ENCODE measurements at regions not wholly inside any gene's neighbourhood (a gene's known extent, or its start where the extent isn't known, plus 50 kb on each side); places are given as distances from the start of the nearest gene placed in this dataset.

DNA sequence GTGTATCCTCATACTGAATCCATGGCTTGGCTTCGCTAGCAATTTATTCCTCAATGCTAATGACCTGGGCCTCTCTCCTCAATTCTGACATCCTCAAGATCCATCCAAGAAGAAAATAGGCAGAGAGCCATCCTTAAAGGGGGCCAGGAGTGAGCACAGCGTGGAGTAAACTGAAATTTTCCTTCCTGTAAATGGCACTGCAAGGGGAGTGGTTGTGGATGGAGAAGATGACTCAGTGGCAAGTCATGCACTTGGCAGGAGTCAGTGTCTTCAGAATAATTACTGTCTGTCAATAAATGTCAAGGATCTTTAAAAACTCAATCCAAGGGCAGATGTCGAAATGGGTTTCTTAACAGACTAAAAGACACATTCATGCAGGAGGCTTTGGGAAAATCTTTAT is 88.0 kb upstream of the TMEM132C start:
- TF ChIP-seq, protein P1, sequence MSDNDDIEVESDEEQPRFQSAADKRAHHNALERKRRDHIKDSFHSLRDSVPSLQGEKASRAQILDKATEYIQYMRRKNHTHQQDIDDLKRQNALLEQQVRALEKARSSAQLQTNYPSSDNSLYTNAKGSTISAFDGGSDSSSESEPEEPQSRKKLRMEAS (IDR thresholded peaks at IDR 0.05; ENCODE audit: insufficient read depth, insufficient read length) = no peak
- TF ChIP-seq GATA2 (IDR thresholded peaks at IDR 0.05; ENCODE audit: insufficient read depth, insufficient read length, low read depth, low read length) (no peak), EZH2 (IDR thresholded peaks at IDR 0.05; ENCODE audit: borderline replicate concordance, low read depth, low read length, severe bottlenecking) (no peak), POLR2A (IDR thresholded peaks at IDR 0.05; ENCODE audit: low read depth, low read length) (no peak), POLR2AphosphoS5 (IDR thresholded peaks at IDR 0.05; ENCODE audit: insufficient read depth, low read depth, low read length) (no peak), MYC (IDR thresholded peaks at IDR 0.05; ENCODE audit: low read depth, low read length) (no peak), JUN (IDR thresholded peaks at IDR 0.05; ENCODE audit: borderline replicate concordance, insufficient read depth, insufficient read length, low read depth) (no peak), FOS (IDR thresholded peaks at IDR 0.05; ENCODE audit: borderline replicate concordance, insufficient read depth, low read length) (no peak)
- TF ChIP-seq, protein P2, sequence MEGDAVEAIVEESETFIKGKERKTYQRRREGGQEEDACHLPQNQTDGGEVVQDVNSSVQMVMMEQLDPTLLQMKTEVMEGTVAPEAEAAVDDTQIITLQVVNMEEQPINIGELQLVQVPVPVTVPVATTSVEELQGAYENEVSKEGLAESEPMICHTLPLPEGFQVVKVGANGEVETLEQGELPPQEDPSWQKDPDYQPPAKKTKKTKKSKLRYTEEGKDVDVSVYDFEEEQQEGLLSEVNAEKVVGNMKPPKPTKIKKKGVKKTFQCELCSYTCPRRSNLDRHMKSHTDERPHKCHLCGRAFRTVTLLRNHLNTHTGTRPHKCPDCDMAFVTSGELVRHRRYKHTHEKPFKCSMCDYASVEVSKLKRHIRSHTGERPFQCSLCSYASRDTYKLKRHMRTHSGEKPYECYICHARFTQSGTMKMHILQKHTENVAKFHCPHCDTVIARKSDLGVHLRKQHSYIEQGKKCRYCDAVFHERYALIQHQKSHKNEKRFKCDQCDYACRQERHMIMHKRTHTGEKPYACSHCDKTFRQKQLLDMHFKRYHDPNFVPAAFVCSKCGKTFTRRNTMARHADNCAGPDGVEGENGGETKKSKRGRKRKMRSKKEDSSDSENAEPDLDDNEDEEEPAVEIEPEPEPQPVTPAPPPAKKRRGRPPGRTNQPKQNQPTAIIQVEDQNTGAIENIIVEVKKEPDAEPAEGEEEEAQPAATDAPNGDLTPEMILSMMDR (IDR thresholded peaks at IDR 0.05; ENCODE audit: extremely low read depth in 1 of 2, insufficient read depth in 1 of 2, low read depth in 1 of 2, low read length in 2 of 2) = no peak
- POLR2A ChIA-PET = no interaction called here
- dilution Hi-C loops (cut with MboI; ENCODE audit: extremely low pct_ligation_motif_present, low sequenced_read_pairs) = no loop called here
- Histone ChIP-seq H3K9ac (replicated peaks; ENCODE audit: extremely low read depth, insufficient read depth, low read length) (no peak overlapping the region), H2AFZ (ENCODE audit: low read depth, low read length) (no peak overlapping the region), H3K4me2 (ENCODE audit: insufficient read depth, low read length) (no peak overlapping the region), H3K9me1 (replicated peaks; ENCODE audit: control insufficient read depth, extremely low read depth, insufficient read depth, low read length) (no peaks in the 10 kb centered on the region), H3K4me3 (replicated peaks in 1 of 3; ENCODE audit: insufficient read depth in 1 of 3, low read depth in 1 of 3, low read length in 3 of 3) (no peak overlapping the region), H3K79me2 (ENCODE audit: control insufficient read depth, insufficient read depth, low read length) (no peaks in the 10 kb centered on the region), H3K4me1 (ENCODE audit: control insufficient read depth, extremely low read depth, insufficient read depth, low read length) (no peaks in the 10 kb centered on the region), H3K27ac (ENCODE audit: insufficient read depth, low read depth, low read length) (no peak overlapping the region), H3K9me3 (replicated peaks; ENCODE audit: control insufficient read depth, insufficient read depth, low read length) (peaks cover 12% of the 10 kb centered on the region), H4K20me1 (replicated peaks; ENCODE audit: control insufficient read depth, extremely low read depth, insufficient read depth, low read length) (no peaks in the 10 kb centered on the region), H3K27me3 (ENCODE audit: control insufficient read depth in 2 of 2, insufficient read depth in 2 of 2, low read length in 2 of 2) (no peaks in the 10 kb centered on the region), H3K36me3 (ENCODE audit: control insufficient read depth in 2 of 2, extremely low read depth in 1 of 2, insufficient read depth in 2 of 2, low read length in 2 of 2) (no peaks in the 10 kb centered on the region)
- DNase-seq (ENCODE audit: low read depth, low spot score) (no peak), FAIRE-seq (no peak)
- BruUV-seq (replicated peaks) = no TSS peak
- CTCF ChIA-PET = no interaction called here
- intact Hi-C loops (cut with micrococcal nuclease) = no loop called here

Measured in endothelial cell of umbilical vein (primary cell).